B cell (primary cell): ENCODE measurements at regions not wholly inside any gene's neighbourhood (a gene's known extent, or its start where the extent isn't known, plus 50 kb on each side); places are given as distances from the start of the nearest gene placed in this dataset. TPM values are rescaled to one million over a fixed set of nuclear protein-coding genes. Genes with fewer than 3 reads are reported as not detected.

Experiments
- ATAC-seq: fragments of 200-7000 bp; cut with Tn5 transposase; one replicate; pipeline ENCODE4 v1.10.0; 2021; ENCODE audit warnings: low read depth, mild to moderate bottlenecking, moderate number of reproducible peaks, moderate library complexity
- CTCF ChIA-PET: fragments of 350-600 bp; sonication (Branson Sonifier 250); formaldehyde crosslinking; loops from one replicate; lab custom pipeline; 2021; ENCODE audit warnings: antibody characterized with exemption, inconsistent platforms; lab: Charles Lee
- POLR2A ChIA-PET: fragments of 350-600 bp; sonication (Branson Sonifier 250); formaldehyde crosslinking; loops from one replicate; lab custom pipeline; 2021; ENCODE audit warnings: antibody characterized with exemption; lab: Charles Lee
- DNase-seq: peaks from one replicate; pipeline ENCODE4 v3.0.0; 2013
- H2AFZ ChIP-seq: 2 replicates; pipeline ENCODE4 v1.6.1; 2012; ENCODE audit warnings: mild to moderate bottlenecking, low read depth, low read length; ENCODE audit not compliant: insufficient read depth, poor library complexity, severe bottlenecking
- H3K27ac ChIP-seq, 2 donors: 1 replicate in 1 of 2; 2 replicates in 1 of 2; pipeline ENCODE4 v1.5.1; 2012 to 2013; ENCODE audit warnings: low read length in 2 of 2, mild to moderate bottlenecking in 2 of 2, moderate library complexity in 1 of 2
- H3K27me3 ChIP-seq, 4 experiments: fragments of 200-600 bp in 1 of 4; sonication (generic) in 1 of 4; replicated peaks in 1 of 4; 1 replicate in 2 of 4; 2 replicates in 2 of 4; pipeline versions ENCODE4 v1.6.1 to v1.7.0; 2013 to 2016; ENCODE audit warnings: low read length in 3 of 4, mild to moderate bottlenecking in 2 of 4, mixed read lengths in 1 of 4, moderate library complexity in 1 of 4; ENCODE audit not compliant: insufficient read depth in 4 of 4, control insufficient read depth in 3 of 4; ENCODE audit errors: control extremely low read depth in 1 of 4
- H3K36me3 ChIP-seq, 2 experiments: replicated peaks in 1 of 2; 1 replicate in 1 of 2; 2 replicates in 1 of 2; pipeline versions ENCODE4 v1.6.1 to v1.7.1; 2013; ENCODE audit warnings: low read length in 1 of 2; ENCODE audit not compliant: insufficient read depth in 2 of 2, control insufficient read depth in 1 of 2; ENCODE audit errors: control extremely low read depth in 1 of 2, extremely low read depth in 1 of 2
- H3K4me1 ChIP-seq, 2 donors: fragments of 200-600 bp in 1 of 2; sonication (generic) in 1 of 2; 1 replicate in 1 of 2; 2 replicates in 1 of 2; pipeline versions ENCODE4 v1.5.1 to v1.6.1; 2013 to 2017; ENCODE audit warnings: low read length in 2 of 2; ENCODE audit not compliant: control insufficient read depth in 2 of 2, insufficient read depth in 2 of 2
- H3K4me2 ChIP-seq: replicated peaks from 2 replicates; pipeline ENCODE3; 2012; ENCODE audit warnings: mild to moderate bottlenecking, low read depth, low read length; ENCODE audit not compliant: poor library complexity, severe bottlenecking
- H3K4me3 ChIP-seq, 5 experiments: fragments of 200-600 bp in 1 of 5; sonication (generic) in 1 of 5; 1 replicate in 3 of 5; 2 replicates in 2 of 5; pipeline versions ENCODE4 v1.5.1 to v1.7.0; 2011 to 2016; ENCODE audit warnings: low read length in 4 of 5, mild to moderate bottlenecking in 4 of 5, low read depth in 2 of 5, control low read depth in 1 of 5, moderate library complexity in 1 of 5; ENCODE audit not compliant: insufficient read depth in 1 of 5; ENCODE audit errors: control extremely low read depth in 1 of 5, extremely low read depth in 1 of 5
- H3K79me2 ChIP-seq: fragments of 200-600 bp; sonication (generic); one replicate; pipeline ENCODE4 v1.6.0; 2016; ENCODE audit warnings: low read length; ENCODE audit not compliant: control insufficient read depth, insufficient read depth
- H3K9ac ChIP-seq: fragments of 200-600 bp; sonication (generic); 2 replicates; pipeline ENCODE4 v1.6.1; 2017; ENCODE audit warnings: mild to moderate bottlenecking, low read length, moderate library complexity
- H3K9me3 ChIP-seq, 3 donors: one replicate each; pipeline versions ENCODE4 v1.6.1 to v1.7.1; 2013; ENCODE audit warnings: low read length in 2 of 3; ENCODE audit not compliant: control insufficient read depth in 2 of 3, insufficient read depth in 1 of 3; ENCODE audit errors: control extremely low read depth in 1 of 3
- H4K20me1 ChIP-seq: 2 replicates; pipeline ENCODE4 v1.6.0; 2012; ENCODE audit warnings: mild to moderate bottlenecking, low read length; ENCODE audit not compliant: insufficient read depth, control insufficient read depth, poor library complexity, severe bottlenecking
- H3K27ac Mint-ChIP-seq: one replicate; pipeline ENCODE4 v1.8.0; 2021; ENCODE audit warnings: mixed read lengths
- H3K27me3 Mint-ChIP-seq: one replicate; pipeline ENCODE4 v1.8.0; 2021; ENCODE audit warnings: mixed read lengths
- H3K4me1 Mint-ChIP-seq: one replicate; pipeline ENCODE4 v1.8.0; 2021; ENCODE audit warnings: mixed read lengths
- H3K4me3 Mint-ChIP-seq: one replicate; pipeline ENCODE4 v1.8.0; 2021; ENCODE audit warnings: mixed read lengths
- H3K9me3 Mint-ChIP-seq: one replicate; pipeline ENCODE4 v1.8.0; 2022; ENCODE audit warnings: mixed read lengths; ENCODE audit not compliant: insufficient read depth
- CTCF ChIP-seq: fragments of 200-600 bp; IDR thresholded peaks from one replicate; pipeline ENCODE4 v1.8.0; 2022; ENCODE audit warnings: antibody characterized with exemption, mild to moderate bottlenecking
- EZH2 ChIP-seq: IDR thresholded peaks from 2 replicates; pipeline ENCODE4 v1.6.1; 2012; ENCODE audit warnings: borderline replicate concordance, low read depth, mild to moderate bottlenecking, moderate library complexity, low read length; ENCODE audit not compliant: insufficient read depth, poor library complexity, severe bottlenecking
- WGBS: methylation state at CpG from one replicate; pipeline ENCODE4 v1.1.5; 2013; ENCODE audit warnings: missing lambda C conversion rate; ENCODE audit not compliant: insufficient coverage; 5-methylcytosine and 5-hydroxymethylcytosine counted together
- intact Hi-C: fragments of 100-400 bp; cut with micrococcal nuclease; formaldehyde crosslinking; loops from one replicate; pipeline ENCODE4 v1.10.0; 2022
- small RNA-seq: library from RNA; depleted of rRNA; stranded (forward); fragments of <200 nt; gene quantifications from one replicate; pipeline ENCODE3, GENCODE V24; 2012; ENCODE audit warnings: low replicate concordance, low read depth; ENCODE audit not compliant: insufficient read length

- no CpG with 5 or more reads among the region's 1 CpG for WGBS
- H3K9me3 ChIP-seq = no peaks in the 10 kb centered on the region
- no peaks in the 10 kb centered on the region for H3K9me3 Mint-ChIP-seq
- intact Hi-C loops = no loop called here
- no peaks in the 10 kb centered on the region for H3K36me3 ChIP-seq
- H3K79me2 ChIP-seq = no peaks in the 10 kb centered on the region
- no peak overlapping the region for H3K27ac ChIP-seq
- ATAC-seq (no peak), DNase-seq (no peak)
- CTCF ChIA-PET = no interaction called here
- H3K9ac ChIP-seq = no peak overlapping the region
- no peak overlapping the region for H3K4me2 ChIP-seq
- no peak overlapping the region for H3K4me3 Mint-ChIP-seq
- peaks cover 30% of the 10 kb centered on the region for H3K4me1 Mint-ChIP-seq
- TF ChIP-seq EZH2 (no peak), CTCF (no peak)
- peaks cover 19 to 20% of the 10 kb centered on the region in 2 donors for H3K4me1 ChIP-seq
- H3K27ac Mint-ChIP-seq = no peak overlapping the region
- no peaks in the 10 kb centered on the region for H3K27me3 Mint-ChIP-seq
- H3K4me3 ChIP-seq = no peak overlapping the region
- H3K27me3 ChIP-seq = no peaks in the 10 kb centered on the region
- no peak overlapping the region for H2AFZ ChIP-seq
- POLR2A ChIA-PET = no interaction called here
- H4K20me1 ChIP-seq = no peaks in the 10 kb centered on the region
These were observed 52.1 kb upstream of the TGFBR2 start for GRCh38 chr3:30554317-30554690.

- POLR2A ChIA-PET = no interaction called here
- Histone ChIP-seq H3K9me3 (no peaks in the 10 kb centered on the region), H4K20me1 (no peaks in the 10 kb centered on the region), H3K27me3 (no peaks in the 10 kb centered on the region), H3K4me1 (peaks cover 11 to 12% of the 10 kb centered on the region in 2 donors), H3K9ac (no peak overlapping the region), H3K36me3 (no peaks in the 10 kb centered on the region), H3K4me3 (no peak overlapping the region), H2AFZ (no peak overlapping the region), H3K79me2 (no peaks in the 10 kb centered on the region), H3K27ac (no peak overlapping the region), H3K4me2 (no peak overlapping the region)
- CTCF ChIA-PET = no interaction called here
- no peak overlapping the region for H3K4me3 Mint-ChIP-seq
- intact Hi-C loops = no loop called here
- H3K27ac Mint-ChIP-seq = no peak overlapping the region
- peaks cover 21% of the 10 kb centered on the region for H3K4me1 Mint-ChIP-seq
- ATAC-seq = no peak
- no peaks in the 10 kb centered on the region for H3K9me3 Mint-ChIP-seq
- WGBS = no CpG with 5 or more reads among the region's 2 CpGs
- TF ChIP-seq CTCF (no peak), EZH2 (no peak)
- DNase-seq = no peak
- no peaks in the 10 kb centered on the region for H3K27me3 Mint-ChIP-seq
These were observed 50.4 kb upstream of the TGFBR2 start for GRCh38 chr3:30555968-30556367.

Small RNAs in the stretch of these regions (small RNA-seq; reads per million reads assigned to genes)
- not detected for gene RF01848
